ENCODE measurements at regions not wholly inside any gene's neighbourhood (a gene's known extent, or its start where the extent isn't known, plus 50 kb on each side); places are given as distances from the start of the nearest gene placed in this dataset.

- Histone ChIP-seq H3K4me3 (ENCODE audit: extremely low read depth, insufficient read depth, low read length, poor library complexity, severe bottlenecking) (no peak overlapping the region), H3K36me3 (ENCODE audit: control insufficient read depth, insufficient read depth, low read length) (no peaks in the 10 kb centered on the region), H3K27ac (ENCODE audit: low read depth, low read length, severe bottlenecking) (no peak overlapping the region), H3K9me3 (ENCODE audit: control insufficient read depth, low read length) (no peaks in the 10 kb centered on the region), H3K4me1 (ENCODE audit: control insufficient read depth, insufficient read depth, low read length, poor library complexity, severe bottlenecking) (no peaks in the 10 kb centered on the region)
- 100% methylated on average over 1 of the region's 1 CpG; no CpG with 5 or more reads in 1 of the 2 experiments for WGBS, 2 experiments (ENCODE audit: insufficient coverage in 2 of 2)
Measured at GRCh38 chr16:73274140-73274539, 226.2 kb upstream of the ZFHX3 start.

- H3K4me1 ChIP-seq (ENCODE audit: control insufficient read depth, insufficient read depth, low read length, poor library complexity, severe bottlenecking): no peaks in the 10 kb centered on the region
- H3K9me3 ChIP-seq (ENCODE audit: control insufficient read depth, low read length): no peaks in the 10 kb centered on the region
- H3K4me3 ChIP-seq (ENCODE audit: extremely low read depth, insufficient read depth, low read length, poor library complexity, severe bottlenecking): no peak overlapping the region
- H3K27ac ChIP-seq (ENCODE audit: low read depth, low read length, severe bottlenecking): no peak overlapping the region
- H3K36me3 ChIP-seq (ENCODE audit: control insufficient read depth, insufficient read depth, low read length): no peaks in the 10 kb centered on the region
- WGBS, 2 experiments (ENCODE audit: insufficient coverage in 2 of 2): 83 to 86% methylated on average over 13 to 14 of the region's 14 CpGs
Measured at GRCh38 chr16:73268366-73268993, 220.6 kb upstream of the ZFHX3 start.

GRCh38 chr16:73265935-73266334, 218.0 kb upstream of the ZFHX3 start:
- Histone ChIP-seq H3K27ac (ENCODE audit: low read depth, low read length, severe bottlenecking) (no peak overlapping the region), H3K4me3 (ENCODE audit: extremely low read depth, insufficient read depth, low read length, poor library complexity, severe bottlenecking) (no peak overlapping the region), H3K36me3 (ENCODE audit: control insufficient read depth, insufficient read depth, low read length) (no peaks in the 10 kb centered on the region), H3K9me3 (ENCODE audit: control insufficient read depth, low read length) (no peaks in the 10 kb centered on the region), H3K4me1 (ENCODE audit: control insufficient read depth, insufficient read depth, low read length, poor library complexity, severe bottlenecking) (no peaks in the 10 kb centered on the region)
- 71 to 80% methylated on average over 1 of the region's 5 CpGs for WGBS, 2 experiments (ENCODE audit: insufficient coverage in 2 of 2)

- Histone ChIP-seq H3K4me1 (ENCODE audit: control insufficient read depth, insufficient read depth, low read length, poor library complexity, severe bottlenecking) (no peaks in the 10 kb centered on the region), H3K9me3 (ENCODE audit: control insufficient read depth, low read length) (no peaks in the 10 kb centered on the region), H3K27ac (ENCODE audit: low read depth, low read length, severe bottlenecking) (no peak overlapping the region), H3K4me3 (ENCODE audit: extremely low read depth, insufficient read depth, low read length, poor library complexity, severe bottlenecking) (no peak overlapping the region), H3K36me3 (ENCODE audit: control insufficient read depth, insufficient read depth, low read length) (no peaks in the 10 kb centered on the region)
- 92 to 93% methylated on average over 6 of the region's 10 CpGs for WGBS, 2 experiments (ENCODE audit: insufficient coverage in 2 of 2)
Measured at GRCh38 chr16:73265124-73265837, 217.4 kb upstream of the ZFHX3 start.

- Histone ChIP-seq H3K27ac (ENCODE audit: low read depth, low read length, severe bottlenecking) (no peak overlapping the region), H3K36me3 (ENCODE audit: control insufficient read depth, insufficient read depth, low read length) (no peaks in the 10 kb centered on the region), H3K4me1 (ENCODE audit: control insufficient read depth, insufficient read depth, low read length, poor library complexity, severe bottlenecking) (no peaks in the 10 kb centered on the region), H3K4me3 (ENCODE audit: extremely low read depth, insufficient read depth, low read length, poor library complexity, severe bottlenecking) (no peak overlapping the region), H3K9me3 (ENCODE audit: control insufficient read depth, low read length) (no peaks in the 10 kb centered on the region)
- 100% methylated on average over 1 of the region's 2 CpGs; no CpG with 5 or more reads in 1 of the 2 experiments for WGBS, 2 experiments (ENCODE audit: insufficient coverage in 2 of 2)
Measured at GRCh38 chr16:73262931-73263330, 215.0 kb upstream of the ZFHX3 start.

GRCh38 chr16:73255031-73255430, 207.1 kb upstream of the ZFHX3 start:
- WGBS, 2 experiments (ENCODE audit: insufficient coverage in 2 of 2): 85 to 100% methylated on average over 1 to 2 of the region's 3 CpGs
- H3K36me3 ChIP-seq (ENCODE audit: control insufficient read depth, insufficient read depth, low read length): no peaks in the 10 kb centered on the region
- H3K4me3 ChIP-seq (ENCODE audit: extremely low read depth, insufficient read depth, low read length, poor library complexity, severe bottlenecking): no peak overlapping the region
- no peak overlapping the region for H3K27ac ChIP-seq (ENCODE audit: low read depth, low read length, severe bottlenecking)
- H3K4me1 ChIP-seq (ENCODE audit: control insufficient read depth, insufficient read depth, low read length, poor library complexity, severe bottlenecking): no peaks in the 10 kb centered on the region
- no peaks in the 10 kb centered on the region for H3K9me3 ChIP-seq (ENCODE audit: control insufficient read depth, low read length)

- H3K4me3 ChIP-seq (ENCODE audit: extremely low read depth, insufficient read depth, low read length, poor library complexity, severe bottlenecking): no peak overlapping the region
- 100% methylated on average over 2 of the region's 3 CpGs; no CpG with 5 or more reads in 1 of the 2 experiments for WGBS, 2 experiments (ENCODE audit: insufficient coverage in 2 of 2)
- no peaks in the 10 kb centered on the region for H3K4me1 ChIP-seq (ENCODE audit: control insufficient read depth, insufficient read depth, low read length, poor library complexity, severe bottlenecking)
- no peaks in the 10 kb centered on the region for H3K9me3 ChIP-seq (ENCODE audit: control insufficient read depth, low read length)
- no peak overlapping the region for H3K27ac ChIP-seq (ENCODE audit: low read depth, low read length, severe bottlenecking)
- no peaks in the 10 kb centered on the region for H3K36me3 ChIP-seq (ENCODE audit: control insufficient read depth, insufficient read depth, low read length)
Measured at GRCh38 chr16:73253922-73254480, 206.1 kb upstream of the ZFHX3 start.

GRCh38 chr16:73252446-73252845, 204.5 kb upstream of the ZFHX3 start:
- Histone ChIP-seq H3K4me1 (ENCODE audit: control insufficient read depth, insufficient read depth, low read length, poor library complexity, severe bottlenecking) (no peaks in the 10 kb centered on the region), H3K27ac (ENCODE audit: low read depth, low read length, severe bottlenecking) (no peak overlapping the region), H3K9me3 (ENCODE audit: control insufficient read depth, low read length) (no peaks in the 10 kb centered on the region), H3K36me3 (ENCODE audit: control insufficient read depth, insufficient read depth, low read length) (no peaks in the 10 kb centered on the region), H3K4me3 (ENCODE audit: extremely low read depth, insufficient read depth, low read length, poor library complexity, severe bottlenecking) (no peak overlapping the region)
- 87 to 88% methylated on average over 10 of the region's 10 CpGs for WGBS, 2 experiments (ENCODE audit: insufficient coverage in 2 of 2)

GRCh38 chr16:73251608-73252007, 203.7 kb upstream of the ZFHX3 start:
- no peaks in the 10 kb centered on the region for H3K36me3 ChIP-seq (ENCODE audit: control insufficient read depth, insufficient read depth, low read length)
- H3K4me3 ChIP-seq (ENCODE audit: extremely low read depth, insufficient read depth, low read length, poor library complexity, severe bottlenecking): no peak overlapping the region
- no peaks in the 10 kb centered on the region for H3K9me3 ChIP-seq (ENCODE audit: control insufficient read depth, low read length)
- WGBS, 2 experiments (ENCODE audit: insufficient coverage in 2 of 2): 58 to 80% methylated on average over 3 to 4 of the region's 7 CpGs
- H3K27ac ChIP-seq (ENCODE audit: low read depth, low read length, severe bottlenecking): no peak overlapping the region
- no peaks in the 10 kb centered on the region for H3K4me1 ChIP-seq (ENCODE audit: control insufficient read depth, insufficient read depth, low read length, poor library complexity, severe bottlenecking)

GRCh38 chr16:73248316-73248715, 200.4 kb upstream of the ZFHX3 start:
- H3K27ac ChIP-seq (ENCODE audit: low read depth, low read length, severe bottlenecking): no peak overlapping the region
- no peak overlapping the region for H3K4me3 ChIP-seq (ENCODE audit: extremely low read depth, insufficient read depth, low read length, poor library complexity, severe bottlenecking)
- no peaks in the 10 kb centered on the region for H3K4me1 ChIP-seq (ENCODE audit: control insufficient read depth, insufficient read depth, low read length, poor library complexity, severe bottlenecking)
- 81 to 97% methylated on average over 4 of the region's 4 CpGs for WGBS, 2 experiments (ENCODE audit: insufficient coverage in 2 of 2)
- no peaks in the 10 kb centered on the region for H3K36me3 ChIP-seq (ENCODE audit: control insufficient read depth, insufficient read depth, low read length)
- no peaks in the 10 kb centered on the region for H3K9me3 ChIP-seq (ENCODE audit: control insufficient read depth, low read length)

GRCh38 chr16:73240920-73241319, 193.0 kb upstream of the ZFHX3 start:
- no peak overlapping the region for H3K27ac ChIP-seq (ENCODE audit: low read depth, low read length, severe bottlenecking)
- no peaks in the 10 kb centered on the region for H3K9me3 ChIP-seq (ENCODE audit: control insufficient read depth, low read length)
- H3K36me3 ChIP-seq (ENCODE audit: control insufficient read depth, insufficient read depth, low read length): no peaks in the 10 kb centered on the region
- H3K4me3 ChIP-seq (ENCODE audit: extremely low read depth, insufficient read depth, low read length, poor library complexity, severe bottlenecking): no peak overlapping the region
- 78 to 80% methylated on average over 2 to 3 of the region's 4 CpGs for WGBS, 2 experiments (ENCODE audit: insufficient coverage in 2 of 2)
- H3K4me1 ChIP-seq (ENCODE audit: control insufficient read depth, insufficient read depth, low read length, poor library complexity, severe bottlenecking): no peaks in the 10 kb centered on the region
